ENCODE measurements at regions not wholly inside any gene's neighbourhood (a gene's known extent, or its start where the extent isn't known, plus 50 kb on each side); places are given as distances from the start of the nearest gene placed in this dataset.

- TF ChIP-seq, protein P1, sequence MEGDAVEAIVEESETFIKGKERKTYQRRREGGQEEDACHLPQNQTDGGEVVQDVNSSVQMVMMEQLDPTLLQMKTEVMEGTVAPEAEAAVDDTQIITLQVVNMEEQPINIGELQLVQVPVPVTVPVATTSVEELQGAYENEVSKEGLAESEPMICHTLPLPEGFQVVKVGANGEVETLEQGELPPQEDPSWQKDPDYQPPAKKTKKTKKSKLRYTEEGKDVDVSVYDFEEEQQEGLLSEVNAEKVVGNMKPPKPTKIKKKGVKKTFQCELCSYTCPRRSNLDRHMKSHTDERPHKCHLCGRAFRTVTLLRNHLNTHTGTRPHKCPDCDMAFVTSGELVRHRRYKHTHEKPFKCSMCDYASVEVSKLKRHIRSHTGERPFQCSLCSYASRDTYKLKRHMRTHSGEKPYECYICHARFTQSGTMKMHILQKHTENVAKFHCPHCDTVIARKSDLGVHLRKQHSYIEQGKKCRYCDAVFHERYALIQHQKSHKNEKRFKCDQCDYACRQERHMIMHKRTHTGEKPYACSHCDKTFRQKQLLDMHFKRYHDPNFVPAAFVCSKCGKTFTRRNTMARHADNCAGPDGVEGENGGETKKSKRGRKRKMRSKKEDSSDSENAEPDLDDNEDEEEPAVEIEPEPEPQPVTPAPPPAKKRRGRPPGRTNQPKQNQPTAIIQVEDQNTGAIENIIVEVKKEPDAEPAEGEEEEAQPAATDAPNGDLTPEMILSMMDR (IDR thresholded peaks at IDR 0.05; ENCODE audit: low read depth, low read length): no peak
- DNase-seq (ENCODE audit: extremely low read depth, low read depth): no peak
Observed at GRCh38 chr11:110772863-110773262, 60.6 kb upstream of the ARHGAP20 start.

DNA sequence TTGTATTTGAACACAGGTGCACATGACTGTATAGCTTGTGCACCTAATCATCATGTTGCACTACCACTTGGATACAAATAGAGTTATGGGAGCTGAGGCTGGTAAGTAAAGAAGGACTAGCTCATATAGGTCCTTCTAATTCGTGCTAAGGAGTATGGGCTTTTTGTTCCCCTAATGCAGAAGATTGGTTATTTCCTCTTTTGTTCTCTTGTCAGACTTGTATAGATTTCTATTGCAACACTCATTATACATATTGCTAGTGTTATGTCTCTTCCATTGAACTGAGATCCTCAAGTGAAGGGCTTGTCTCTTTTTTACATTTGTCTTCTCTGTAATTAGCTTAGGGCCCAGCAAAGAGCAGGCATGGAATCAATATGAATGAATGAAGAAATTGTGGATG is 54.1 kb upstream of the ARHGAP20 start:
- TF ChIP-seq, protein P1 (IDR thresholded peaks at IDR 0.05; ENCODE audit: low read depth, low read length): no peak

GRCh38 chr11:110764485-110764884 is 52.2 kb upstream of the ARHGAP20 start:
- TF ChIP-seq, protein P1 (IDR thresholded peaks at IDR 0.05; ENCODE audit: low read depth, low read length): no peak
- no peak for DNase-seq (ENCODE audit: extremely low read depth, low read depth)

More for the DNA sequence above, 54.1 kb upstream of the ARHGAP20 start:
- DNase-seq (ENCODE audit: extremely low read depth, low read depth): no peak

DNA sequence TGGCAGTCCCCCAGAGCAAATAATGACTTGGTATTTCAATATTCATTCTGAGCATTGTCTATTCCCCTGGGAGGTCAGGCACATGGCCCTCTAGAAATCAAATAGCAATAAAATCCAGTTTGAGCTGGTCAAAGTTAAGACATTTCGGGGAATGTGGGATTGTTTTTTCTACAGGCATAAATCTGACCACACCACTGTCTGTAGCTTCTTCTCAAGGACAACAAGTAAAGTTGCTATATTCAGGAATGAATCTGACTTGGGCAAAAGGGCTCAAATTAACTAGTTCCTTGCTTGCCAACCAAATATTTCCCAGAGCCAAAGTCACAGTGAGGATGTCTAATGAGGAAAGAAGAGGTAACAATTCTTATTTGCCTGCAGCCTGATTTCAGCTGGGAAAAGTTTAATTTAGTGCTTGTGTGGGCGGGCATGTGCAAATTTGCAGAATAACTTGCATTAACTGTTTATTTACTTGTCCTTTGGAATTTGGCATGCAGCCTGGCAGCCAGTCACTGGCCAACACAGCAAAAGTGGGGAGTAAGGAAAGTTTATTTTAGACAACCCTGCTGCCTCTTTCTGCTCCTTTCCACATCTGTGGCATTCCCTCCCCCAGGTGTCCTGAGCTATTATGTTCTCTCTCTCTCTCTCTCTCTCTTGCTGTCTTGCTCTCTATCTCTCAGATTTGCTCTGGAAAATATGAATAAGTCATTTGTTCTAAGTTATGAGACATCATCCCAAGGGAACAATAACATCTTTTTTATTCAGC is 51.2 kb upstream of the ARHGAP20 start:
- TF ChIP-seq, protein P1 (IDR thresholded peaks at IDR 0.05; ENCODE audit: low read depth, low read length): no peak
- DNase-seq (ENCODE audit: extremely low read depth, low read depth): peak; percentile 55

DNA sequence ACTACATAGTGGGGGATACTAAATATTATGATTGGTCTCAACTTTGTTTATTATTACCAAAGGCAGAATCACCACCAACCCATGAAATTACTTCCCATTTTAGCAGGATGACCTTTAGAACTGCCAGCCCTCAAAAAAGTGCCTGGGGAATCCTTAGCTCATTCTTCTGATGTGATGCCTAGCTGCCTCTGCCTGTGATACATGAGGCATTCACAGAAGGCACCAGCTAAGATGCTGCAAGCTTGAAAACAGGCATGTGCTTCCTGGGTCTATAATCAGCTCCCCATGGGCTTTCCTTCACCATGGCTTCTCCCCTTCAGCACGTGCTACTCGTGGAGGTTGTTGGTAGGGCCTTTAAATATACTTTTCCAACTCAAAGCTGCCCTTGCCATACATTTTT is 50.4 kb upstream of the ARHGAP20 start:
- TF ChIP-seq, protein P1 (IDR thresholded peaks at IDR 0.05; ENCODE audit: low read depth, low read length): no peak
- DNase-seq (ENCODE audit: extremely low read depth, low read depth): no peak
